ENCODE measurements at regions not wholly inside any gene's neighbourhood (a gene's known extent, or its start where the extent isn't known, plus 50 kb on each side); places are given as distances from the start of the nearest gene placed in this dataset.

DNA sequence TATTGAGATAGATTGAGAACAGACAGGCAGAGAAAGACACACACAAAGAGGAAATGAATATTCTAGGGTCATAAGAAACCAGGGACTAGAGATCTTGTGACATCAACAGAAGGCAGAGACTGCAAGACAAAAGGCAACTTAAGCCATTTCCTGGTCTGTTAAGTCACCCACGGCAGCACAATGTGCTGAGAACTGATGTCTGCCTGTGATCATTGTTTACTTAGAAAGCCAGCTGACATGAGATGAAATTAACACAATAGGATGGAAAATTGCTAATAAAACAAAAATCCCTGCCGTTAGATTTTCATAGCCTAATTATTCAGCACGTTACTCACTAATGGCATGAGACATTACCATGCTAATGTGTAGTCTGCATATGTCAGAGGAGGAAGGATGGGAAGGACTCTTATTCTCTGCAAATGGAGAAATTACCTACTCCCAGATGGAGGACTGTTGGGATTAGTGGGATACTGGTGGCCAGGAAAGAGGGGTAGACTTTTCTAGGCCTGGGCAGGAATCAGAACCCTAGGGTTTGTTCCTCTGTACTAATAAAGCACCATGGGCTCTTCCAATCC lies 191.3 kb upstream of the PODXL start:
- TF ChIP-seq NR3C1 (CRISPR knock-in tag; conservative IDR thresholded peaks at IDR 0.05; ENCODE audit: low read depth) (no peak), RELA (CRISPR knock-in tag; IDR thresholded peaks at IDR 0.05; ENCODE audit: borderline replicate concordance) (no peak)
- TF ChIP-seq, protein P1, sequence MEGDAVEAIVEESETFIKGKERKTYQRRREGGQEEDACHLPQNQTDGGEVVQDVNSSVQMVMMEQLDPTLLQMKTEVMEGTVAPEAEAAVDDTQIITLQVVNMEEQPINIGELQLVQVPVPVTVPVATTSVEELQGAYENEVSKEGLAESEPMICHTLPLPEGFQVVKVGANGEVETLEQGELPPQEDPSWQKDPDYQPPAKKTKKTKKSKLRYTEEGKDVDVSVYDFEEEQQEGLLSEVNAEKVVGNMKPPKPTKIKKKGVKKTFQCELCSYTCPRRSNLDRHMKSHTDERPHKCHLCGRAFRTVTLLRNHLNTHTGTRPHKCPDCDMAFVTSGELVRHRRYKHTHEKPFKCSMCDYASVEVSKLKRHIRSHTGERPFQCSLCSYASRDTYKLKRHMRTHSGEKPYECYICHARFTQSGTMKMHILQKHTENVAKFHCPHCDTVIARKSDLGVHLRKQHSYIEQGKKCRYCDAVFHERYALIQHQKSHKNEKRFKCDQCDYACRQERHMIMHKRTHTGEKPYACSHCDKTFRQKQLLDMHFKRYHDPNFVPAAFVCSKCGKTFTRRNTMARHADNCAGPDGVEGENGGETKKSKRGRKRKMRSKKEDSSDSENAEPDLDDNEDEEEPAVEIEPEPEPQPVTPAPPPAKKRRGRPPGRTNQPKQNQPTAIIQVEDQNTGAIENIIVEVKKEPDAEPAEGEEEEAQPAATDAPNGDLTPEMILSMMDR (IDR thresholded peaks at IDR 0.05) = no peak
- TF ChIP-seq, protein P2, sequence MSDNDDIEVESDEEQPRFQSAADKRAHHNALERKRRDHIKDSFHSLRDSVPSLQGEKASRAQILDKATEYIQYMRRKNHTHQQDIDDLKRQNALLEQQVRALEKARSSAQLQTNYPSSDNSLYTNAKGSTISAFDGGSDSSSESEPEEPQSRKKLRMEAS (CRISPR knock-in tag; IDR thresholded peaks at IDR 0.05) = no peak
